HG03175 (cell line): ENCODE measurements at regions not wholly inside any gene's neighbourhood (a gene's known extent, or its start where the extent isn't known, plus 50 kb on each side); places are given as distances from the start of the nearest gene placed in this dataset.

Experiments used
- ATAC-seq: cut with Tn5 transposase; IDR thresholded peaks from one replicate; pipeline ENCODE4 v1.9.1; 2021; ENCODE audit warnings: mild to moderate bottlenecking, moderate library complexity; ENCODE audit not compliant: unreplicated experiment

DNA sequence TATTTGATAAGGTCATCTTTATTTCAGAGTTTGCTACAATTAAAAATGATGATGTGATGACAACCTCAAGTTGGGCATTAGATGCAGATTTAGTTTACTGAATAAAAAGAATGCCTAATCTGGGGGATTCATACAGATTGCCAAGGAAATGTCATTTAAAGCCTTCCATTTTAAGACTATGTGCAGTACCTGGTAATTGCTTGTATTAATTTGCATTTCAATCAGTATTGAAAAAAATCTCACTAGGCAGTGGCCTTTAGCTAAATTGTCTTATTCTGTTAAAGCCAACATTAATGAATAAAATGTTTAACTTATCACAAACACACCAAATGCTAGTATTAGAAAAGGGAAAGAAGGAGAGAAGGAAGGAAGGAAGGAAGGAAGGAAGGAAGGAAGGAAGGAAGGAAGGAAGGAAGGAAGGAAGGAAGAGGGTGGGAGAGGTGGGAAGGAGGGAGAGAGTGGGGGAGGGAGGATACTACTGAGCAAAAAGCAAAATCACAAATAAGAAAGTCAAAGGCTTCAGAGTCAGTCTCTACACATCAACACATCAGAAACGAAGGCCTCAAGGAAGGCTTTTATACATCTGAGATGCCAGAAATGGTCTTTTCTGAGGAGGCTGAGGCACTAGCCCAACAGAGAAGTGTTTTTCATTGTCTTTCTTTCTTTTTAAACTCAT is 271.1 kb upstream of the CLEC14A start:
- no peak for ATAC-seq

DNA sequence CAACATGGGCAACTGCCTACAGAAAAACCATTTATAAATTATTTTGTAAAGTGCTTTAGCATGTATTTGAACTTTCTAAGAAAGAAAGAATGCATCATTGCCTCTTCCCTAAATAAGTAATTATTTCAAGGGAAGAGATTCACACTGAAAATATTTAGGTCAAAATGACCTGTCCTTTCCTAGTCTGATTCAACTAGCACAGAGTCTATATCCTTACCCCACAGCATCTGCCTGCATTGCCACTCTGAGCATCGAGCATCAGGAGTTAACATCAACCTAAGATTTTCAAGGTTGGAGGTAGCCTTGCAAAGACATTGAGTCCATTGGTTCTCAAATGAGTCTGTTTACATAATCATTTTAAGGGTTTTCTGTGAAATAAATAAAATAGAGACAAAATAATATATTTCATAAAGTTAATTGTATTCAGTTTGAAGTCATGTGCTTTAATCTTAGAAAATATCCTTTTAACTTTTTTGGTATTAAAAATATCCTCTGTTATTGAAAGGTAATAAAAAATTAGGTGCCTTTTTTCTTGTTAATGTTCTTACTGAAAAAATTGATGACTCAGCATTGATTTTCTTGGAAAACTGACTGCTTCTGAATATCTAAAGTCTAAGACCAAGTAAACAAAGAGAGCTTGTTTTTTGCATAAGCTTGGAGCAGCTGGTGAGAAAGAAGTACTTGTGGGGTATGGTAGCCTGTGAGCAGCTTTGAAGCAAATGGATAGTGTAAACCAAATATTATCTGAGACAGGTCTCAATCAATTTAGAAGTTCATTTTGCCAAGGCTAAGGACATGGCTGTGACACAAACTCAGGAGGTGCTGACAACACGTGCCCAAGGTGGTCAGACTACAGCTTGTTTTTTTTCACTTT is 269.0 kb upstream of the CLEC14A start:
- ATAC-seq = no peak

DNA sequence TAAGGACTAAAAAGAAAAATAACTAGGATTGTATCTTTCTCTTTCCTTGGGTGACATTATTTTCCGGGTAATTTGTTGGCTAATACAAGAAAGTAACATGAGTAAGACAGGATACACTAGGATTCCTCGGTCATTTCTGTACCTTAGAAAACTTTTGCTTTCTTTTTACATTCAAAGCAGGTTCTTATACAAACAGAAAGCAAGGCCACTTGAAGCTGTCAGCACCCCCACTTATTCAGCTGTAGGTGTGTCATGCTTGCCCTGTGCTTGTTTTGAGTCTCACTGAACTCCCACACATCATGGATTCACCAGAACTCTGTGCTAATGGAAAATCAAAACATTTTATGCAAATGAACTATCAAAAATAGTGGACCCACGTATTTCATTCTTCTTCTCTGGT is 266.8 kb upstream of the CLEC14A start:
- ATAC-seq = no peak

DNA sequence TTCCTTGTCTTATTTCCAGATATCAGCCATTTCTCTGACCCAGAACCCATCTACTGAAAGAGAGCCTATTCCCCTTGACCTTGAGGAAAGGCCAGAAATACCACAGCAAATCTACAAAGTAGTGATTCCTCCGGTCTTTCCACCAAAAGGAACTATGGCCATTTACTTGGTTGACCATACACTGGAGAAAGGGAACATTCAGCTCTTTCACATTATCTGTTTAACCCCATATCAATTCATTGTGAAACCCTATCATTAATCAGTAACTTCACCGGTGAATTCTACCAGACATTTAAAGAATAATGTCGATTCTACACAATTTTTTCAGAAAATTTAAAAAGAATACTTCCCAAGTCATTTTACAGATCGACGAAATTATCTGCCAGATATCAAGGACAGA is 265.7 kb upstream of the CLEC14A start:
- no peak for ATAC-seq

DNA sequence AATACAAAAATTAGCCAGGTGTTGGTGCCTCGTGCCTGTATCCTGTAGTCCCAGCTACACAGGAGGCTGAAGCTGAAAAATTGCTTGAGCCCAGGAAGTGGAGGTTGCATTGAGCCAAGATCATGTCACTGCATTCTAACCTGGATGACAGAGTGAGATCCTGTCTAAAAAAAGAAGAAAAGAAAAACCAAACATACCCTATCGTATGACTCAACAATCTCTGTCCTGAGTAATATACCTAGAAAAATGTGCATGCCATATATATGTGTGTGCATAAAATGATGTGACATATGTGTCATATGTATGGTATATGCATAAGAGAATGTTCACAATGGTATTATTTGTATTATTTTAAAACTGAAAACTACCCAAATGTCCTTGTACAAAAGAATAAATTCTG is 261.5 kb upstream of the CLEC14A start:
- no peak for ATAC-seq

DNA sequence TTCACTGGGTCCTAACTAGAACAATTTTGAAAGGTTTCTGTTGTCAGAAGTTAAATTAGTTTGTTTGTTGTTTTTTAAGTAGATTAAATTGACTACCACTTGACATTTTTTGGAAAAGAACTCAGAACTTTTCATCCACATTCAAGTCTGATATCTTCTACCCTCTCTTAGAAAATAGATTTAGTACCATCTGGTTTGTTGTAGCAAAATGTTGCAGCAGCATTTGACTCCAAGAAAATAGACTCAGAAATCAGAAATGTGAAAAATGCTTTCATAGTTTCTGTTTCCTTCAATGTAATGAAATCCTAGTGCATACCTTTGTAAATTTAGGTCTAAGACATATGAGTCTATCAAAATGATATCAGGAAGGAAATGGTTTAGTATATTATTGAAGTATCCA is 256.3 kb upstream of the CLEC14A start:
- no peak for ATAC-seq

DNA sequence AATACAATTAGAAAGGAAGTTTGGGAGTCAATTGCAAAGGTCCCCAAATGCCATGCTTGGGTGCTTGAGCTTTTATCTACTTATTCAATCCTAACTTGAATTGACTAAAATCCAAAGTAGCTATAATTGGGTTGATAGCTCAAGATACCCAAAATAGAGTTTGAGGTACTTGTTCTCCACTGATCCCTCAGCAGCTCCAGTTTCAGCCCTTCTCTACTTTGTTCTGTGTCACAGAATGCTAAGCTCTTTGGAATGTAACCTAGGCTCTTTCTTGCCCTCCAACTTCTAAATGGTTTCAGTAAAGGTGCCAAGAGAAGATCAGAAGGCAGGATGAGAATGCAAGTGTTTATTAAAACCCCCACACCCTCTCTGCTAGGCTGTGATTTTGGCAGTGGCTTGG is 251.4 kb upstream of the CLEC14A start:
- no peak for ATAC-seq

DNA sequence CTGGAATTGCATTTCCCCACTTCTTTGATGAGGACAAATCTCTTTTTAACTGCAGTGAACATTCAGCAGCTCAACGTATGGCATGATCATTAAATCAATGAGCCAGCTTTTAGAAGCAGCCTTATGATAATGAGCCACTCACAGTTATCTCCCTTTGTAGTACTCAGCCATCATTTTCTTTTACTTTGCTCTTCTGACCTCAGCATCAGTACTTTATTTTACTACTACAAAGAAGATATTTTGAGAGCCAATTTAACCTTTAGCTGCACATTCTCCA is 250.0 kb upstream of the CLEC14A start:
- no peak for ATAC-seq

DNA sequence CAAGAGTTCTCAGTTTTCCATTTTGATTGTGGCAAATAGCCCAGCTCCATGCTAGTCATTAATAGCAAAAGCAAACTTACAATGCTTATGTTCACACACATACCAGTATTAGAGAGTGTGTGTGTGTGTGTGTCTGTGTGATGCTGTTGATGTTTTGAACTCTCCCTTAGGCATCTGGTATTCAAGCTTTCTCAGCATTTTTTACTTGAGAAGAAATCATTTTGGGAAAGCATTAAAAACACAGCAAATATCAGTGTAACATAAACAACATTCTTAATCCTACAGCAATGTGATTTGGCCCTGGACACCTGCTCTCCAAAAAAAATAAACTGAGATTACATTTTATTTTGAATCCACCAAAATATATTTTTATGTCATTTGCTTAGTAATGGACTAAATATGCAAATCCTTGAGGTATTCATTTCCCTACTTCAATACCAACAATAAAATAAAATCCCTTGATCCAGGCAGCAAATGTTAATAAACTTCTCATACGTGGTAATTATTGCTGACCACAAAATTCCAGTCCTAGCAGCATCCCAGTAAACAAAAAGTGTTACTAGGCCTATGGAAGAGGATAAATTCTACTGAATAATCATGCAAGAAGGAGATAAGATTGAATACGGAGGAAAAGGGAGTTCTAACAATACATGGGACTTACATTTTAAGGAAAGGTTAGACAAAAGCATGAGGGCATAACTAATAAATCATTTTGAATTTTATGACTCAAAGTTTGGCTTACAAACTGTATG is 249.5 kb upstream of the CLEC14A start:
- ATAC-seq = no peak

DNA sequence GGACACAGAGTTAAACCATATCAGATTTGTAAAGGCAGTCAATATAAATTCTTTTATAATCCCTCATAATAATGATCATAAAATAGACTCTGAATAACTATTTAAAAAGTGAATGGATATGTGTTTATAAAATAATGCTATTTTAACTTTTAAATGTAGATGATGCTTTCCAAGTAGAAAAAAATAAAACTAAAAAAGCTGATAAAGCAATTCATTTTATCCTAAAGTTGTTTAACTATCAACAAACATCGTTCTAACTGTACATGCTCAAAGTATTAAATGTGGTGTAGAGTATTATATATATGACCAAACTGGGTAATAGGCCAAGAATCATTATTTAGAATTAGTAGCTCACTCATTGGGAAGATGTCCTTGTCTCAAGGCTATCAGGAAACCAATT is 248.3 kb upstream of the CLEC14A start:
- ATAC-seq = no peak

DNA sequence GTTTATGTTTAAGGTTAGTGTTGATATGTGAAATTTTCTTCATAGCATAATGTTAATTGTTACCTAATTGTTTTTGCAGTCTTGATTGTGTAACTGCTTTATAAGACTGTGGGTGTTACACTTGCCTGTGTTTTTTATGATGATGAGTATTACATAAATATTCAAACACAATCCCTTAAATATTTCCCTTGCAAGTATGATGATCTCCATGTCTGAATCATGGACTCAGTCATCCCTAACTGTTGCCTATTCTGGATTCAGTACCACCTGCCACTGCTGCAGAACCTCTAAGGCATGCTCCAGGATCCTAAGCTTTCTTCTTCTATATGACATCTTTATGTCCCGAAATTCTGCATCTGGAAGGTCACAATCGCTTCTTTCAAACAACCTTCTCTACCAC is 246.3 kb upstream of the CLEC14A start:
- ATAC-seq = no peak

DNA sequence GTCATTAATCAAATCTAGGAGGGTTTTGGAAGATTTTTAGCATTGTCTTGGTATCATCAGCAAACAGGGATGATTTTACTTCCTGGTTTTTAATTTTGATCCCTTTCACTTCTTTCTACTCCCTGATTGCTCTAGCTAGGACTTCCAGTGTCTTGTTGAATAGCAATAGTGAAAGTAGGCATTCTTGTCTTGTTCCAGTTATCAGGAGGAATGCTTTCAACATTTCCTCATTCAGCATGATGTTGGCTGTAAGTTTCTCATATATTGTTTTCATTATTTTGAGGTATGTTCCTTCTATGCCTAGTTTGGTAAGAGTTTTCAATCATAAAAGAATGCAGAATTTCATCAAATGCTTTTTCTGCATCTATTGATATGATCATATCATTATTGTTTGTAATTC is 244.2 kb upstream of the CLEC14A start:
- no peak for ATAC-seq

DNA sequence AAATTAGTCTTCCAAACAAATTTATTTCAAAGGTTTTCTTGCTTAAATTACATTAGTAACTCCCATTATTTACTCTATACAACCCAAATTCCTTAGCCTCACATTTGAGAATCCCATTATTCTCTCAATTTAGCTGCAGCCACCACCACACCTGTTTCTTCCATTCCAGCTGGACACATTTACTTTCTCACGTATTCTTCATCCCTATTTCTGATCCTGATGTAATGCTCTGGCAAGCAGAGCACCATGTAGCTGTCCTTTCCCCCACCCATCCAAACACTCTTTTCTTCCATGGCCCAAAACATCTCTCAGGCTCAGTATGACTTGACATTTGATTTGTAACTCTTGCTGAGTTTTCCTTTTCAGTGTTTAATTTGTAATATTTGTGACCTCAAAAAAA is 240.2 kb upstream of the CLEC14A start:
- ATAC-seq = no peak

DNA sequence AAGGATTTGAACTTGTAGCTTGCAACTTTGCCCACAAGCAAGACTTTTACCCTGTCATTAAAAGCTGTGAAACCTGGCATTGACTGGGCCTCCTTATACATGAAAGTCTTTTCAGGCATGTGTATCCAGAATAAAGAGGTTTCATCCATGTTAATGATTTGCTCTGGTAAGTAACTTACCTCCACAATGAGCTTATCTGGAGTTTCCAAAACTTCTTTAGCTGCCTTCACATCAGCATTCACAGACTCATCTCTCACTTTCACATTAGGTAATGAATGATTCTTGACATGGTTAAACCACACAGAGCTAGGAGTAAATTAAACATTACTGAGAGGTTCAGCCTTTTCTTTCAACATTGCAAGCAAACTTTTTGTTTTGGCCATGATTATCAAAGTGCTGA is 234.4 kb upstream of the CLEC14A start:
- peak; percentile 66 for ATAC-seq

DNA sequence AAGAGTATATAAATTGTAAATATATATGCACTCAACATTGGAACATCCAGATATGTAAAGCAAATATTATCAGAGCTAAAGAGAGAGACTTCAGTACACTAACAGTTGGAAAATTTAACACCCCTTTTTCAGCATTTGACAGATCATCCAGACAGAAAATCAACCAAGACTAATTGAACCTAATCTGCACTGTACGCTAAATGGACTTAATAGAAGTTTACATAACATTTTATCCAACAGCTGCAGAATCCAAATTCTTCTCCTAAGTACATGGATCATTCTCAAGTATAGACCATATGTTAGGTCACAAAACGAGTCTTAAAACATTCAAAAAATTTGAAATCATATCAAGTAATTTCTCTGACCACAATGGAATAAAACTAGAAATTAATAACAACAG is 229.1 kb upstream of the CLEC14A start:
- no peak for ATAC-seq

DNA sequence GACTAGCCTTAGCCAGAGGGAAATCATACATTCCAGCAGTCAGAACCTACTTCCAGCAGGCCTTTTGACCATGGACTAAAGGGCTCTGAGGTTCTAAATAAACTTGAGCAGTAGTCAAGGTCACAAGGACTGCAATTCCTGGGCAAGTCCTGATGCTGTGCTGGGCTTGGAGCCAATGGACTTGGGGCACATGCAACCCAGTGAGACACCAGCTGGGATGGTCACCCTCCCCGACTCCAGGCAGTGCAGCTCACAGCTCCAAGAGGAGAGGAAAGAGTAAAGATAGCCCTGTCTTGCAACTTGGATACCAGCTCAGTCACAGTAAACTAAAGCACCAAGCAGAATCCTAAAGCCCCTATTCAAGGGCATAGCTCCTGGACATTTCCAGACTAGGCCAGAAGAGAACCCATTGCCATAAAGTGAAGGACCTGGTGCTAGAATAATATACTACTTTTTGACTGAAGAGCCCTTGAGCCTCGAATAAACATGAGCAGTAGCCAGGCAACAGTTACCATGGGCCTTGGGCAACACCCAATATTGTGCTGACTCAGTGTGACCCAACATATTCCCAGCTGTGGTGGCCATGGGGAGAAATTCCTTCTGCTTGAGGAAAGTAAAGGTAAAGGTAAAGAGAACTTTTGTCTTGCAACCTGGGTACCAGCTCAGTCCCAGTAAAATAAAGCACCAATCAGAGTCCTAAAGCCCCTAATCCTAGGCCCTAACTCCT is 226.2 kb upstream of the CLEC14A start:
- no peak for ATAC-seq

DNA sequence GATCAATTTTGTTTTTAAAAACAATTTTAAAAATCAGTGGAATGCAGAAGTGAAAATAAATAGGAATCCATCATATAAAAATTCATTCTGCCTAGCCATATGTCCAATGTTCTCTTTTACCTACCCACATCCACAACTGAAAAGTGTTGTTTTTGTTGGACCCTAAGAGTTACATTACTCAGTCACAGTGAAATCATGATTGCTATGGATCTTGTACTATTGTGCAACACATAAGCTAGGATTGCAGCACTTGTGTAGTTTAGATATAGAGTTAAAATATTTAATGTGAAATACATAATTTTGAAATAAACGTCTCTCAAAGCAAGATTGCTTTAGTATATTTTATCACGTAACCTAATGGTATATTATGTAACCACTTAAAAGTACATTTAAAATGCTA is 213.3 kb upstream of the CLEC14A start:
- ATAC-seq = no peak

DNA sequence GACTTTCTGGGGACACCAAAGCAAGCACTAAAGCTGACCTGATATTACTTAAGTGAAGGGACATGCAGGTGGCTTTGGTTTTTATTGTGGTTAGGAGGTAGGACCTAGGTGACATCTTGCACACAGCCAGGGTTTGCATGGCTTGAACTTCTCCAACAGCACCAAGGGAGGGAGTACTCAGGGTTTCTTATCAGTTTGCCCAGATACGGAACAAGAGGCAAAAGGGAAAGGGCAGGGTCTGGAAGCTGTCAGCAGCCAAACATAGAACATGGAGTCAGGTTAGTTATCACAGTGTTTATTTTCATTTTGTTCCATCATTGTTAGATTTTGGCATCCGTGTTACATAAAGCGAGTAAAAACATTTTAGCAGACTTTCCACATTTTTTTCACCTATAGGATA is 186.3 kb upstream of the CLEC14A start:
- ATAC-seq = no peak

DNA sequence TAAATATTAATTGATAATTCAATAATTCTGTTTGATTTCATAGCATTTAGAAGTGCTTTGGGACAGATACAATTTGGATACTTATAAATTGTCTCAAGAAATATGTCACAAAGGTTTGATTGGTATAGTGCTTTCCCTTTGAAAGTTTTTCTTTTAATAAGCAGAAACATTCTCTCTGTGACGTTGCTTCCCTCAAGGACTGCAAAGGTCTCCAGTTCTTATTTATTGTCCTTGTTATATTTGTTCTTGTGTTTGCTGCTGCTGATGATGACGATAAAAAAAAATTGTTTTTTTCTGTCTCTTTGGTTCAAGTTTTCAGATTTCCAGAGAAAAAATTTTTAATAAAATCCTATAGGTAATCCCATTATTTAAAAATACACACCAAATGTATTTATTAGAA is 176.3 kb upstream of the CLEC14A start:
- ATAC-seq = no peak

DNA sequence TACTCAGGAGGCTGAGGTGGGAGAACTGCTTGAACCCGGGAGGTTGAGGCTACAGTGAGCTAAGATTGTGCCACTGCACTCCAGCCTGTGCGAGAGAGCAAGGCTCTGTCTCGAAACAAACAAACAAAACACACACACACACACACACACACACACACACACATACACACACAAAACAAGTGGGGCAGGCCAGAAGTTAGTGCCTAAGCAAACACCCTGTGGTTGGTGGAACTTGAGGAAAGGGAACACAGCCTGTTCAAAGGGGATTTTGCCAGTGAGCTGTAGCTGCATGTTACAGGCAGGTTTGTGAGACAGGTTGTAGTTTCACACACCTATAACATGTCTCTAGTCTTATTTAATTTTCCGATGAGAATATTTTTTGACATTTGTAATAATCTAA is 175.3 kb upstream of the CLEC14A start:
- no peak for ATAC-seq

DNA sequence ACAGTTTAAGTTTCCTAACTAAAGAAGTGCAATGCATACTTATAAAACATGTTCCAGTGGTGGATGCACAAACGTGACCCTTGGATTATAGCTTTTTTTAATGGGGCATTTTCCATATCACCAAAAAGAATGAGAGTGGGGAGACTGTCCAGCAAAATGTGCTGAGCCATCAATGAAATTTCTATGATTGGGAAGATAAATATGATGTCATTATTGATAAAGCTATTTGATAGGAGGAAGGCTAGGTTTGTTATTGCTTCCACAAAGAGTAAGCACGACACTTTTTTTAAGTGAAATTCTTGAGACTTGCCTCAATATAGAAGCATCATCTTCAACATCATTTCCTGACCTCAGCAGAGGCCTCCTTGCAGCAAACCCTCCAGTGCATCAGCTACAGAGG is 174.6 kb upstream of the CLEC14A start:
- ATAC-seq = no peak
